Progenitor cell of endocrine pancreas (in vitro differentiated cells): ENCODE measurements at regions not wholly inside any gene's neighbourhood (a gene's known extent, or its start where the extent isn't known, plus 50 kb on each side); places are given as distances from the start of the nearest gene placed in this dataset.
A peak's percentile ranks its signal among the peaks of the same experiment; 100 is the strongest.

Experiments
- DNase-seq: peaks from one replicate; pipeline ENCODE4 v3.0.0; 2021; ENCODE audit warnings: low spot score; ENCODE audit not compliant: unreplicated experiment
- H3K27ac Mint-ChIP-seq: 2 replicates; pipeline ENCODE4 v1.8.0; 2021; ENCODE audit warnings: mild to moderate bottlenecking, moderate library complexity, mixed read lengths
- H3K27me3 Mint-ChIP-seq: 2 replicates; pipeline ENCODE4 v1.8.0; 2021; ENCODE audit warnings: mixed read lengths
- H3K36me3 Mint-ChIP-seq: 2 replicates; pipeline ENCODE4 v1.8.0; 2022; ENCODE audit warnings: mixed read lengths; ENCODE audit not compliant: insufficient read depth
- H3K4me1 Mint-ChIP-seq: 2 replicates; pipeline ENCODE4 v1.8.0; 2021; ENCODE audit warnings: low read depth, mixed read lengths
- H3K4me3 Mint-ChIP-seq: 2 replicates; pipeline ENCODE4 v1.8.0; 2021; ENCODE audit warnings: low read depth, mild to moderate bottlenecking, moderate library complexity, mixed read lengths
- H3K9me3 Mint-ChIP-seq: 2 replicates; pipeline ENCODE4 v1.8.0; 2021; ENCODE audit warnings: low read depth, mixed read lengths
- CTCF ChIP-seq: fragments of 200-600 bp; sonication (generic); IDR thresholded peaks from one replicate; pipeline ENCODE4 v1.5.0; 2021; ENCODE audit warnings: antibody characterized with exemption, mild to moderate bottlenecking; ENCODE audit not compliant: unreplicated experiment

DNA sequence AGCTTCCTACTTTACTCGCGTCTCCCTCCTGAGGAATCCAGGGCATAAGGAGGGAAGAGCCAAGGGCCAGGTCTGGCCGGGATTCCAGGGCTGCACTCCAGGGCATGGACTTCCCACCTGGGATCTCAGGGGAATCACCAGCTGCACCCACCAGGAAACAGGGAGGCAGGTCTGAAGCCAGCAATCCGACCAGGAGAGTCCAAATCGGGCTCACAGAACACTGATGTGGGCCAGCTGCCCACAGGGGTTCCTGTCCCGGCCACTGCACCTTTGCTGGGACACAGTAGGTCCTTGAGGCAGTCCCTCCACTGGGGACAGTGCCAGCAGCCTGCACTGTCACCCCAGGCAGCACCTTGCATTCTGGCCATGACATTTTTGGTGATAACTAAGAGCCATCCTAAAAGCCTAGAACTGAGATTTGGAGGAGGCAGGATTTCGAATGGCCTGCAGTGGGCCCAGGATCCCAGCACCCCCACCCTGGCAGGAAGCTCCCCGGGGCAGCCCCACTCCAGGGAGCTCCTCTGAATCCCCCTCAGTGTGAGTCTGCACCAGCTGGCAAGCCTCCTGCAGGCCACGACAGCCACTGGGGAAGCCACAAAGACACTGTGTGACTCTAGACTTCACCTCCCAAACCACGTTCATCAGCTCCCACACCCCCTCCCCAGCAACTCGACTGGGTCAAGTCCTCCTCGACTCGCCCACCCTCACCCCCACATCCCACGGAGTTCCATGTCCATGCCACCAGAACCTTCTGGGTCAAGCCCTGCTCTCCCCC lies 71.5 kb upstream of the PPP2R2D start:
- Mint-ChIP-seq H3K4me1 (peaks cover 13% of the 10 kb centered on the region), H3K9me3 (peaks cover 5% of the 10 kb centered on the region), H3K4me3 (no peak overlapping the region), H3K27ac (no peak overlapping the region), H3K36me3 (no peaks in the 10 kb centered on the region), H3K27me3 (peaks cover 14% of the 10 kb centered on the region)
- DNase-seq, result no peak
- TF ChIP-seq CTCF, result no peak

GRCh38 chr10:131830446-131831130 lies 70.2 kb upstream of the PPP2R2D start:
- DNase-seq, result no peak
- H3K27ac Mint-ChIP-seq, result no peak overlapping the region
- H3K9me3 Mint-ChIP-seq, result peaks cover 5% of the 10 kb centered on the region
- peaks cover 7% of the 10 kb centered on the region for H3K4me1 Mint-ChIP-seq
- H3K36me3 Mint-ChIP-seq, result no peaks in the 10 kb centered on the region
- H3K4me3 Mint-ChIP-seq, result no peak overlapping the region
- TF ChIP-seq CTCF, result no peak
- H3K27me3 Mint-ChIP-seq, result peaks cover 8% of the 10 kb centered on the region

- peaks cover 3% of the 10 kb centered on the region for H3K27me3 Mint-ChIP-seq
- no peak overlapping the region for H3K4me3 Mint-ChIP-seq
- H3K36me3 Mint-ChIP-seq, result no peaks in the 10 kb centered on the region
- no peaks in the 10 kb centered on the region for H3K4me1 Mint-ChIP-seq
- DNase-seq, result no peak
- peak overlapping the region; percentile 62 for H3K27ac Mint-ChIP-seq
- TF ChIP-seq CTCF, result no peak
- H3K9me3 Mint-ChIP-seq, result peaks cover 5% of the 10 kb centered on the region
Measured at GRCh38 chr10:131831561-131831960, 69.2 kb upstream of the PPP2R2D start.

DNA sequence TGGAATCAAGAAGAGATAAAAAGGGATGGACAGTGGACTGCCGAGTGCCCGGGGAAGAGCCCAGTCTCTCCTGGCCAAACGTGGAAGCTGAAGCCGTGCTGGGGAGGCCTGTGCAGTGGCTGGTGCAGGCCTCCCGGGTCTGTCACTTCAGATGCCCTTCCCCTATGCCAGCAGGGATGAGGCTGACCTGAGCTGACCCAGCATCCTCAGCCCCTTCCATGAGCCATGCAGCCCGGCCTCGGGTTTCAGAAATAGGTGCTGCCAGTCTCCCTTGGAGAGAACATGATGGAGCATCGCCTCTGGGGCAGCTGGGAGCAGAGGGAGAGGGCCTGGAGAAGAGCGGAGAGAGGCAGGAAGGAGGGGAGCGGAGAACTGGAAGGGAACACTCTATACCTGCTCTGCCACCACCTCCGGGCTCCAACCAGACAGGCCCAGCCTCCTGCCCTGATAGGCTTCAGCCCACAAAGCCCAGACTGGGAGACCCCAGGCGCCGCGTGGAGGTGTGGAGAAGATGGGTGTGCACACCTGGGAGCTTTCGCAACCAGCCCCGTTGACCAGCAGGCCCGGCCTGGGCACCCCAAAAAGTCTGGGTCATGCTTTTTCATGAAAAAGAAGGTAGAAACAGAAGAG lies 68.6 kb upstream of the PPP2R2D start:
- peaks cover 5% of the 10 kb centered on the region for H3K9me3 Mint-ChIP-seq
- DNase-seq, result no peak
- no peak for TF ChIP-seq CTCF
- H3K36me3 Mint-ChIP-seq, result no peaks in the 10 kb centered on the region
- no peaks in the 10 kb centered on the region for H3K4me1 Mint-ChIP-seq
- no peak overlapping the region for H3K4me3 Mint-ChIP-seq
- peaks cover 3% of the 10 kb centered on the region for H3K27me3 Mint-ChIP-seq
- H3K27ac Mint-ChIP-seq, result no peak overlapping the region

DNA sequence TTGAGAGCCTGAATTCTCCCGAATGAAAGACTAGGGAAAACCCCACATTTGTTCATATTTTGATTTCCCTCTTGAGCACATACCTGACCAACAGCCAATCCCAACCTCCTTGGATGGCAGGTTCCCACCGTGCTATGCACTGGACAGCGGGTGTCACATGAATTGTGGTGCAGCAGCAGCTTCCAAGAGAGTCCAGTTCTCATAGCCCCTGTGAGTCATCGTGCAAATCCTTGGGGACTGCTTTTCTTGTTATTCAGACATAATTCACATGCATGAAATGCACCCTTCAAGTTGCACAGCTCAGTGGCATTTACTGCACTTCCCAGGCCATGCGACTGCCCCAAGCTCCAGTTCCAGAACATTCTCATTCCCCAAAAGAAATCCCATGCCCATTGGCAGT lies 67.8 kb upstream of the PPP2R2D start:
- H3K27ac Mint-ChIP-seq, result no peak overlapping the region
- no peaks in the 10 kb centered on the region for H3K36me3 Mint-ChIP-seq
- DNase-seq, result no peak
- no peaks in the 10 kb centered on the region for H3K9me3 Mint-ChIP-seq
- H3K4me1 Mint-ChIP-seq, result no peaks in the 10 kb centered on the region
- no peak for TF ChIP-seq CTCF
- peaks cover 3% of the 10 kb centered on the region for H3K27me3 Mint-ChIP-seq
- H3K4me3 Mint-ChIP-seq, result no peak overlapping the region
